ENCODE measurements at regions not wholly inside any gene's neighbourhood (a gene's known extent, or its start where the extent isn't known, plus 50 kb on each side); places are given as distances from the start of the nearest gene placed in this dataset.

- TF ChIP-seq, protein P1, sequence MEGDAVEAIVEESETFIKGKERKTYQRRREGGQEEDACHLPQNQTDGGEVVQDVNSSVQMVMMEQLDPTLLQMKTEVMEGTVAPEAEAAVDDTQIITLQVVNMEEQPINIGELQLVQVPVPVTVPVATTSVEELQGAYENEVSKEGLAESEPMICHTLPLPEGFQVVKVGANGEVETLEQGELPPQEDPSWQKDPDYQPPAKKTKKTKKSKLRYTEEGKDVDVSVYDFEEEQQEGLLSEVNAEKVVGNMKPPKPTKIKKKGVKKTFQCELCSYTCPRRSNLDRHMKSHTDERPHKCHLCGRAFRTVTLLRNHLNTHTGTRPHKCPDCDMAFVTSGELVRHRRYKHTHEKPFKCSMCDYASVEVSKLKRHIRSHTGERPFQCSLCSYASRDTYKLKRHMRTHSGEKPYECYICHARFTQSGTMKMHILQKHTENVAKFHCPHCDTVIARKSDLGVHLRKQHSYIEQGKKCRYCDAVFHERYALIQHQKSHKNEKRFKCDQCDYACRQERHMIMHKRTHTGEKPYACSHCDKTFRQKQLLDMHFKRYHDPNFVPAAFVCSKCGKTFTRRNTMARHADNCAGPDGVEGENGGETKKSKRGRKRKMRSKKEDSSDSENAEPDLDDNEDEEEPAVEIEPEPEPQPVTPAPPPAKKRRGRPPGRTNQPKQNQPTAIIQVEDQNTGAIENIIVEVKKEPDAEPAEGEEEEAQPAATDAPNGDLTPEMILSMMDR (IDR thresholded peaks at IDR 0.05; ENCODE audit: insufficient read depth, low read depth, low read length) = no peak
- no peak for TF ChIP-seq EZH2 (IDR thresholded peaks at IDR 0.05; ENCODE audit: insufficient read depth, low read length)
Observed at GRCh38 chr1:221149555-221150075, 270.4 kb downstream of the HLX start.

Measured in astrocyte (in vitro differentiated cells and primary cell).